ENCODE measurements at regions not wholly inside any gene's neighbourhood (a gene's known extent, or its start where the extent isn't known, plus 50 kb on each side); places are given as distances from the start of the nearest gene placed in this dataset.

DNA sequence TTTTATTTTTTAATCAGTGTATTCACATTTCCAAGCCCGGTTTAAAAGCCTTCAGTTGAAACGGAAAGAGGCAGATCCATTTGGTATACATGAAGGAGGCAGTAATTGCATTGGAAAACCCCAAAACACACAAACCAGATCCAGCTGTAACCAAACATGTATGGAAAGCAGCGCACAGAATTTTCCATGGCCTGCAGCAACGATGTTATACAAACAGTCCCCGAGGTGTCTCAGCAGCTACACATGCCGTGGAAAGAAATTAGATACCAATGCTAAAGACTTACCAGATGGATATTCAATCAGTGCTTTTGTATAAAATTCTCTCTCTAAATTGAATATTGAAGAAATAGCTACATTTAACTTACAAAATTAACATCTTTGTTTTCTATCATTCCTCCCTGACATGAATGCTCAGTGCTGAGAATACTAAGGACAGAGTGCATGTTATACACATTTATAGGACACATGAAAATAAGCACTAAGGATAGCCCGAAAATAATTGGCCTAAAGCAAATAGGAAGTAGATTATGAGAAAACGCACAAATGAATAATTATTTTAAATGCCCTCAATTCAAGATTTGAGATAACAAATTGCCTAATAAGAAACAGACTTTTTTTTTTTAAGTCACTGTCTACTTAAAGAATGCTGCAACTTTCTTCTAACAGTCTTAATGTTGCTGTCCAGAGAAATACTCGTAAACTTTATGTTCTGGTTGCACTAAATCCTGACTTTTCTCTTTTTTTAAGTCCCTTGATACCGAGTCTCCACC, 713.1 kb downstream of the HDGFL1 start:
- no peak overlapping the region for H3K4me3 ChIP-seq (ENCODE audit: low read depth, poor library complexity, severe bottlenecking)
- DNase-seq (ENCODE audit: low spot score in 2 of 2) = no peak
- intact Hi-C loops (cut with DNase I; ENCODE audit: low total_unique reads) = no loop called here
- 52 to 57% methylated on average over 10 of the region's 10 CpGs for WGBS, 2 donors
- no peak for TF ChIP-seq POLR2A (IDR thresholded peaks at IDR 0.05)
- TF ChIP-seq, protein P1, sequence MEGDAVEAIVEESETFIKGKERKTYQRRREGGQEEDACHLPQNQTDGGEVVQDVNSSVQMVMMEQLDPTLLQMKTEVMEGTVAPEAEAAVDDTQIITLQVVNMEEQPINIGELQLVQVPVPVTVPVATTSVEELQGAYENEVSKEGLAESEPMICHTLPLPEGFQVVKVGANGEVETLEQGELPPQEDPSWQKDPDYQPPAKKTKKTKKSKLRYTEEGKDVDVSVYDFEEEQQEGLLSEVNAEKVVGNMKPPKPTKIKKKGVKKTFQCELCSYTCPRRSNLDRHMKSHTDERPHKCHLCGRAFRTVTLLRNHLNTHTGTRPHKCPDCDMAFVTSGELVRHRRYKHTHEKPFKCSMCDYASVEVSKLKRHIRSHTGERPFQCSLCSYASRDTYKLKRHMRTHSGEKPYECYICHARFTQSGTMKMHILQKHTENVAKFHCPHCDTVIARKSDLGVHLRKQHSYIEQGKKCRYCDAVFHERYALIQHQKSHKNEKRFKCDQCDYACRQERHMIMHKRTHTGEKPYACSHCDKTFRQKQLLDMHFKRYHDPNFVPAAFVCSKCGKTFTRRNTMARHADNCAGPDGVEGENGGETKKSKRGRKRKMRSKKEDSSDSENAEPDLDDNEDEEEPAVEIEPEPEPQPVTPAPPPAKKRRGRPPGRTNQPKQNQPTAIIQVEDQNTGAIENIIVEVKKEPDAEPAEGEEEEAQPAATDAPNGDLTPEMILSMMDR (IDR thresholded peaks at IDR 0.05) = no peak

DNA sequence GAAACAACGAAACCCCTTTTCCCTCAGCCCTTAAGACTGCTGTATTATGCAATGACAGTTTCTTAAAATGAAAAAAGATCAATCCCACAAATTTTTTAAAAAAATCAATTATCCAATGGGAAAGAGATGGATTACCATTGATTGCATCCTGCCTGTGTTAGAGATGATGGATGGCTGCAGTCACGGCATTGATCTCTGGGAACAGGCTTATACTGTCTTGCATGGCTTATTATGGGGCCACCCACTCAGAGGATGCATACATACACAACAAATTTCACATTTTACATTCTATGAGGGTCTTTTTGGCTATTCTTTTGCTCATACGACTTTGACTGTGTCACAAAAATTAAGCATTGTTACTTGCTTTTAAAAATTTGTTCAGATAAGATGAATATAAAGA, 724.3 kb downstream of the HDGFL1 start:
- DNase-seq (ENCODE audit: low spot score in 2 of 2) = no peak
- intact Hi-C loops (cut with DNase I; ENCODE audit: low total_unique reads) = no loop called here
- no peak for TF ChIP-seq POLR2A (IDR thresholded peaks at IDR 0.05)
- TF ChIP-seq, protein P1 (IDR thresholded peaks at IDR 0.05) = no peak
- 82 to 86% methylated on average over 3 of the region's 3 CpGs for WGBS, 2 donors
- no peak overlapping the region for H3K4me3 ChIP-seq (ENCODE audit: low read depth, poor library complexity, severe bottlenecking)

DNA sequence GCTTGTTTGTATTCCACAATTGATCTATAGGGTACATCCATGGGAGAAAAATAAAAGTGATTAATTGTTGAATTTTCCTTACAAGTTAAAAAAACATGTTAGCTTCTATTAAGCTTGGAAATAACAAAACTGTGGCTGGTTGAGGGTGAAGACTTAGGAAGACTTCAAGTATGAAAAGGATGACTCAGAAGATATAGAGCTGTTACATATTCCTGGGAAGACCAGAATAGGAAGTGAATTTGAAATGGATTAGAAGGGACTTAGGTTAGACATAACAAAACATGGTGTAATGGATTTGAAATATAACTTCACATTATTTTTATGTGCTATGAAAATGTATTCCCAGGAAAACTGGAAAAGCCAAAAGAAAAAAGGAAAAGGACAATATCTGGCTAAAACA, 732.2 kb downstream of the HDGFL1 start:
- no peak for DNase-seq (ENCODE audit: low spot score in 2 of 2)
- TF ChIP-seq, protein P1 (IDR thresholded peaks at IDR 0.05) = no peak
- TF ChIP-seq POLR2A (IDR thresholded peaks at IDR 0.05) = no peak
- intact Hi-C loops (cut with DNase I; ENCODE audit: low total_unique reads) = no loop called here
- H3K4me3 ChIP-seq (ENCODE audit: low read depth, poor library complexity, severe bottlenecking) = no peak overlapping the region

DNA sequence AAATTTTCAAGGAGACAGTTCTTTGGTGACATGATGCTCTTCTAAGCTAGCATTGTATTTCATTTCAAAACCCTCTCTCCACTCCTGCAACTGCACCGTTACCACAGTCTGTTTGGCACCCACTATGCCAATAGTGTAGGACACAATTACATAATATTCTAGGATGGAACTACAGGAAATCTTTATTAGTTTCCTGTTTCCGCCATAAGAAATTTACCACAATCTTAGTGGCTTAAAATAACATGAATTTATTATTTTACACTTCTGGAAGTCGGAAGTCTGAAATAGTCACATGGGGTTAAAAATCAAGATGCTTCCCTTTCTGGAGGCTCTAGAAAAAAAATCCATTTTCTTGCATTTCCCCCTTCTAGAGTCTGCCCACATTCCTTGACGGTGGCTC, 733.1 kb downstream of the HDGFL1 start:
- TF ChIP-seq, protein P1 (IDR thresholded peaks at IDR 0.05) = no peak
- TF ChIP-seq POLR2A (IDR thresholded peaks at IDR 0.05) = no peak
- no peak overlapping the region for H3K4me3 ChIP-seq (ENCODE audit: low read depth, poor library complexity, severe bottlenecking)
- intact Hi-C loops (cut with DNase I; ENCODE audit: low total_unique reads) = no loop called here
- 73% methylated on average over 4 of the region's 4 CpGs for WGBS, 2 donors
- no peak for DNase-seq (ENCODE audit: low spot score in 2 of 2)

DNA sequence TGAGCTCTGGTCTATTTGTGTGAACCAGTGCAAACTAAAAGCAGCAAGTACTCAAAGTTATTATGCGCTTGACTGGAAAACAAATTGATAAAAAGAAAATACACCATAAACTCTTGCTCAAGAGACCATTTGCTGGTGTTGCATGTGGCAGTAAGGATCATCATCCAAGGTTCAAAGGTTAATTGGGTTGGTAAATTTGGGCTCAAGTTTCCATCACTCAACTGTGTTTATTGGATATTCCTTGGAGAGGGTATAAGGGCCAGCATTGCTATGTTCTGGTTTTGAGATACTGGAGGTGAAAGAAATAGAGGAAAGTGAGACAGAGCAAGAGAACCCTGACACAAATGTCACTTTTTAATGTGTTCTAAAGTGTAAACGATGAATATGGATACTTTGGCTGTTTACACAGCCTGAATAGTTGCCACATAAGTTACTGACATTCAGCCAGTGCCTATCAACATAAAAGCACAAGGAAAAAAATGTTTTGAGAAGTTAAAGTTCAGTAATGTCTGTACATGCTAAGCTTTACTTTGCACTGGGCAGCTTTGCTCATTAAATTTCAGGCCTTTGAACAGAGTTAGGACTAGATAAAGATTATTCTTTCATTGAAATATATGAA, 736.1 kb downstream of the HDGFL1 start:
- no peak overlapping the region for H3K4me3 ChIP-seq (ENCODE audit: low read depth, poor library complexity, severe bottlenecking)
- WGBS, 2 donors = 62 to 72% methylated on average over 2 of the region's 2 CpGs
- no peak for DNase-seq (ENCODE audit: low spot score in 2 of 2)
- intact Hi-C loops (cut with DNase I; ENCODE audit: low total_unique reads) = no loop called here
- TF ChIP-seq, protein P1 (IDR thresholded peaks at IDR 0.05) = no peak
- TF ChIP-seq POLR2A (IDR thresholded peaks at IDR 0.05) = no peak
